ENCODE measurements at regions not wholly inside any gene's neighbourhood (a gene's known extent, or its start where the extent isn't known, plus 50 kb on each side); places are given as distances from the start of the nearest gene placed in this dataset.
"Not testable (repeated sequence)": the region's sequence is repeated elsewhere in the genome, so short reads cannot be mapped to it uniquely, and the experiment has no call there.

DNA sequence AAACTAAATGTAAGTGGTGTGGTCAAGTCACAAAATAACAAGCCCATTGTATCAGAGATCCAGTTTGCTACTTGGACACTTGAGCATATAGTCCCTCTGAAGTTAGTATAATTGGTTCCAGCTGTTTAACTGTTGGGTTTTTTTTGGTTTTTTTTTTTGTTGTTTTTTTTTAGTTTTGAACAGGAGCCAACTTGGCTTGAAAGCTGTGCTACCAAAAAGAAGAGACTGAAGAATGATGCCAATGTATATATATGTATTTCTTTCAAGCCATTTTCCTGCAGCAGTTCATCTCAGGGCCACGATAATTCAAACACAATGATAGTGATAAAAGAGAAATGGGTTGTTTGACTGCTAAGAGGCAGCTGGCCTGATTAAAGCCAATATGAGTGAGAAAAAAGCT lies 138.3 kb downstream of the PCDH18 start:
- no peak for DNase-seq

- DNase-seq = no peak
Observed at GRCh38 chr4:137393044-137393443, 139.2 kb downstream of the PCDH18 start.

GRCh38 chr4:137390707-137391106 lies 141.6 kb downstream of the PCDH18 start:
- no peak for DNase-seq

GRCh38 chr4:137389911-137390520 lies 142.3 kb downstream of the PCDH18 start:
- no peak for DNase-seq

- no peak for DNase-seq
Observed at GRCh38 chr4:137387924-137388323, 144.4 kb downstream of the PCDH18 start.

- no peak for DNase-seq
Observed at GRCh38 chr4:137384476-137384875, 147.8 kb downstream of the PCDH18 start.

- DNase-seq = no peak
Observed at GRCh38 chr4:137378821-137379220, 153.5 kb downstream of the PCDH18 start.

DNA sequence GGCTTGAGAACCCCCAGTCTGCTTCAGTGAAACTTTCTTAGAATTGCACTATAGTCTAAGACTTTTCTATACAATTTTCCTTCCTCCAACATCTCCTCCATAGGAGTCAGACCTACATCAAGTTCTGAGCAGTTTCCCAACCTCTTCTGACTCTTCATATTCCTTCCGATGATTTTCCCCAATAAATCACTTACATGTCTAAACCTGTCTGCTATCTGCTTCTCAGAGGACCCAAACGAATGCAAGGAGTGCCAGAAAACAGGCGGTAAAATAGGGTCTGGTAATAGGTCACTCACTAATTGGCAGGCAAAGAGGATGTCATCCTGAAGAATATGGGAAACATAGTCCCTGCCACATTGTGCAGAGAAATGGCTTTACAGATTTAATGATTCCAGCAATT lies 153.9 kb downstream of the PCDH18 start:
- DNase-seq = no peak

DNA sequence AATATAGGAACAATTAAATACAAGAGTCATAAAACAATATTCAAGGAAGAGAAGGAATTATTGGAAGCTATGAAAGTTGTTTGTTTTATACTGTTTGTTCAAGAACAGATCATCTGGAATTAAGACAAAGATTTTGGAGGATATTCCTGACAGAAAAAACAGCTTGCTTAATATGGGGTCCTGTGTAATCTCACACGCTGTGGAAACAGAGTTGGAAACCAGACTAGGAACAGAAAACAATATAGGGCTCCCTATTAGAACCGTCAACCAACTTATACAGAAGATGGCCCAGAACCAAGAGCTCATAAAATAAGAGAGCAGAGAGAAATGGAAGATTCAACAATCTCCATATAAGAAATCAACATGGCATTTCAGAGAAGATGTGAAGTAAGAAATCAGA lies 156.0 kb downstream of the PCDH18 start:
- DNase-seq = no peak

DNA sequence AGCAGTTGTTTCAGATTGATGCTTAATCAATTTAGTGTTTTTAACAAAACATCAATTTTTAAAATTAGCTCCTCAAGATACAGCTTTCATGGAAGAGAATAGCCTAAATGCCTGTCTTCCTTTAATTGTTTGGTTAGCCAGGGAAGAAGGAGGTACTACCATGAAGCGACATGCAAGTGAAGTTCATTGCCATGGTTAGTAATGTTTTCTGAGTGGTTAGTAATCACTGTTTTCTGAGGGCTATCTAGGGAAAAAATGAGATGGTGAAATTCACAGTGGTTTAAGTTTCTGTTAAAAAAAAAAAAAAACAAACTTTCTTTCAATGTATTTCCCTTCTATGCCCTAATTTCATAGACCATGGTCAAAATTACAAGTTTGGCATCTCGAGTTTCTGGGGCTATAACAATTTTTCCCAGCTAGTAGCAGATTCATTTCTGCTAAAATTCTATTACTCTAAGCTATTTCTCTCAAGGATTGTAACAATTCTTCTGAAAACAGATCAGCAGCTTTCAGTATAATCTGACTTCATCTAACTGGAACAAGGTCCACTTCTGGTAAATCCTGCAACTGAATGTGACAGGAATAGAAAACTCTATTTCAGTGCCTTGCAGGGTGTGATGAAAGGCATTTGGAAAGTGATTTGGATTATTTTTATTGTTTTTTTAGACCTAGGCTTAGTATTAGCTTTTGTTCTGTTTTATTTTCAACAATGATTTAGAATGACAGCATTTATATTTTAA lies 157.0 kb downstream of the PCDH18 start:
- no peak for DNase-seq

GRCh38 chr4:137370679-137371078 lies 161.6 kb downstream of the PCDH18 start:
- no peak for DNase-seq

DNA sequence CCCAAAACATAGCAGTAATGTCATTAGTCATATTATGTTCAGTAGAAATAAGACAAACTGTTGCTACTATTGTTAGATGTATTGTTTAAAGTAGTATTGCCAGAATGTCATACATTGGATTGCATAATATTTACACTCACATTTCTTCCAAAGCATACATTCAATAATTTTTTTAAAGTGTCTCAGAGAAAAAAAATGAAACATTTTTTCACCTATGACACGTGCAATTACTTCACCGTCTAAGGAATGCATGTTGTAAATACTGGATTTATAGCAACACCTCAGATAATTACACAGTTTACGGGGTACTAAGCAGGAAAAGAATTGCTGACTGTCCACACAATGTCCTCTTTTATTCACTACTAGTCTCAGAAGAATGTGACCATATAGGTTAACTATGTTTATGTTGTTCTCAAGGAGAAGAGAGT lies 162.1 kb downstream of the PCDH18 start:
- no peak for DNase-seq

DNA sequence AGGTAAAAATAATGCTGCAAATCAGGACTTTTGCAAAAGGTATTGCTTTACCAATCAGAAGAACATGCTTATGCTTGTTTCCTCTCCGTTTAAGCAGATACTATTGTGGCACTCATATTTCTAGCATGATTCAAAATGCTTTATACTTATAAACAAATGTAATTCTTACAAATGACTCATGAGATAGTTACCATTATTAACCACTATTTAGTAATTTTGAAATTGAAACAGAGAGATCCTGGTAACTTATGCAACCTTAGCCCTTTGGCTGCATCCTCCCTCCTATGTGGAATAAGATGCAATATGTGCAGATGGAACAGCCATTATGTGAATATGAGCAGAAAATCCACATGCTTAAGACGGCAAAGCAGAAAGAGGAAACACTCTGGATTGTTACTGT lies 164.7 kb downstream of the PCDH18 start:
- no peak for DNase-seq

DNA sequence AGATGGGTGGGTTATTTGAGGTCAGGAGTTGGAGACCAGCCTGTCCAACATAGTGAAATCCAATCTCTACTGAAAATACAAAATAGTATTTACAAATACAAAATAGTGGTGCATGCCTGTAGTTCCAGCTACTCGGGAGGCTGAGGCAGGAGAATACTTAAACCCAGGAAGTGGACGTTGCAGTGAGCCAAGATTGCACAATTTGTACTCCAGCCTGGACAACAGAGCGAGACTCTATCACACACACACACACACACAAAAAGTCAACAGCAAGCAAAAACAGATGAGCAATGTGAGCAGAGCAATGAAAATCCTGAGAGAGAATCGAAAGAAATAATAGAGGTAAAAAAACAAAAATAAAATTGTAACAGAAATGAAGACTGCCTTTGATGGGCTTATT lies 168.8 kb downstream of the PCDH18 start:
- no peak for DNase-seq

- DNase-seq = no peak
Observed at GRCh38 chr4:137361756-137362470, 170.4 kb downstream of the PCDH18 start.

- no peak for DNase-seq
Observed at GRCh38 chr4:137360761-137361160, 171.5 kb downstream of the PCDH18 start.

- DNase-seq = no peak
Observed at GRCh38 chr4:137359691-137360315, 172.5 kb downstream of the PCDH18 start.

GRCh38 chr4:137354562-137354961 lies 177.7 kb downstream of the PCDH18 start:
- DNase-seq = not testable (repeated sequence)

DNA sequence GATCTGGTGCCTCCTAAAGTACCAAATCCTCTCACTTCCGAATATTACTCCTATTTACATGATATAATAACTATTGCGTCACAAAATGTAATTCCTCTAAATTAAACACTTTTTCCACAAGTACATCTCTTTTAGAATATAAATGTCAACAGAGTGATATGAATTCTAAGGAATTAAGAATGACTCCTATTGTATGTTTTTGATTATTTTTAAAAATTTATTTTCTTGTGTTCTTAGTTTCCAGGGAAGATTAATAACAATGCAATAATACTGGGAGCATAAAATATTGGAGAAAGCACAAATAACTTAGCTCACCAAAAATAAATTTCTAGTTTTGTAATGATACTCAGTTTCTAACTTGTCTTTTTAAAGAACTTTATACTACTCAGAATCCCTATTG lies 184.9 kb downstream of the PCDH18 start:
- DNase-seq = no peak

- no peak for DNase-seq
Observed at GRCh38 chr4:137345597-137345996, 186.7 kb downstream of the PCDH18 start.

DNA sequence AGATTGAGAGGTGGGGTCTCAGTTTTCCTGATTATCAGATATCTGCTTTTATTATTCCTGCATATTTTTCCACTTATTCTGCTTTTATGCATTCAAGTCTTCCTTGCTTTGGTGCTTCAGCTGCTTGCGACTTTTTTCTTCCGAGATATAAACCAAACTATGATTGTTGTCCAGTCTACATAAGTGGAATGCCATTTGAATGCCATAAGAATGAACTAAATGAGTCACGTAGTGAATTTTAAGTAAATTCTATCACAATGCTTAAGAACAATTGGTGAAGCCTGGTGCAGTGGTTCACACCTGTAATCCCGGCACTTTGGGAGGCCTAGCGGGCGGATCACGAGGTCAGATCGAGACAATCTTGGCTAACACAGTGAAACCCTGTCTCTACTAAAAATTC lies 189.1 kb downstream of the PCDH18 start:
- no peak for DNase-seq

DNA sequence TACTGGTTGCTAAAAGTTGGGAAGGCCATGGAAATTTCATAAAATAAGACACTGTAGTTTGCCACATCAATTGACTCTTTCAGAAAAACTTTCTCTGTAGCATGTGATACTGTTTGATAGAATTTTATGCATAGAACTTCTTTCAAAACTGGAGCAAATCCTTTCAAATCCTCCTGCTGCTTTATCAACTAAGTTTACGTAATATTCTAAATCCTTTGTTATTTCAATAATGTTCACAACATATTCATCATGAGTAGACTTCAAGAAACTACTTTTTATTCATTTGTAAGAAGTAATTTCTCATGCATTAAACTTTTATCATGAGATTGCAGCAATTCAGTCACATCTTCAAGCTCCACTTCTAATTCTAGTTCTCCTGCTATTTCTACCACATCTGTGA lies 199.3 kb downstream of the PCDH18 start:
- DNase-seq = no peak

DNA sequence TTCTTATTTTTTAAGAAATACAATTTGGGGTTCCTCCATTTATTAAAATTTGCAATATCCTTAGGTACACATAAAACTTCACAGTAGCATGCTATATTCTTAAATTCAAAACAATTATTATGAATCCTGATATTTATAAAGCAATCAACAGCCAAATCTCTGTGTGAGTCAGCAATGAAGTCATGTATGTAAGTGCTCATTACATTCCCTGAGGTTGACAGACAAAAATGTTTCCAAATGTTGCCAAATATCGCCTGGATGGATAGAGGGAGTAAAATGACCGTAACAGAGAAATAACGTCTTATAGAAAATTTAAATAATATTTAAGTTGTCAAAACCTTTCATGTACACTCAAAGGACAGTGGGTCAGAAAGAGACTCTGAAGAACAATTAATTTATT lies 220.0 kb downstream of the PCDH18 start:
- no peak for DNase-seq

All from occipital lobe (tissue), 1 donor.